AG10803 (cell line): ENCODE measurements at regions not wholly inside any gene's neighbourhood (a gene's known extent, or its start where the extent isn't known, plus 50 kb on each side); places are given as distances from the start of the nearest gene placed in this dataset.

ENCODE experiments used
- DNase-seq: peaks from one replicate; pipeline ENCODE4 v3.0.0; 2010; ENCODE audit warnings: low read depth
- H3K4me3 ChIP-seq: 2 replicates; pipeline ENCODE4 v1.5.1; 2011; ENCODE audit warnings: mild to moderate bottlenecking, low read length, control low read depth
- CTCF ChIP-seq: conservative IDR thresholded peaks from 2 replicates; pipeline ENCODE4 v1.5.1; 2011; ENCODE audit warnings: mild to moderate bottlenecking, low read length, control low read depth, inconsistent platforms

GRCh38 chr6:225121-225721 is 67.1 kb upstream of the DUSP22 start:
- H3K4me3 ChIP-seq: no peak overlapping the region
- TF ChIP-seq CTCF: no peak
- DNase-seq: no peak

GRCh38 chr6:225907-226306 is 66.4 kb upstream of the DUSP22 start:
- no peak overlapping the region for H3K4me3 ChIP-seq
- no peak for DNase-seq
- no peak for TF ChIP-seq CTCF

GRCh38 chr6:226516-227073 is 65.7 kb upstream of the DUSP22 start:
- H3K4me3 ChIP-seq: no peak overlapping the region
- no peak for TF ChIP-seq CTCF
- DNase-seq: no peak

- 0 out of 2 replicates have a peak, but pooled peaks have one; percentile 14 for TF ChIP-seq CTCF
- no peak overlapping the region for H3K4me3 ChIP-seq
- DNase-seq: peak; percentile 37
Observed at GRCh38 chr6:227074-227782, 65.1 kb upstream of the DUSP22 start.

GRCh38 chr6:227812-228338 is 64.4 kb upstream of the DUSP22 start:
- no peak overlapping the region for H3K4me3 ChIP-seq
- no peak for DNase-seq
- TF ChIP-seq CTCF: no peak

GRCh38 chr6:228881-229651 is 63.2 kb upstream of the DUSP22 start:
- no peak for DNase-seq
- TF ChIP-seq CTCF: no peak
- H3K4me3 ChIP-seq: no peak overlapping the region
